MG63 (cell line): ENCODE measurements at regions not wholly inside any gene's neighbourhood (a gene's known extent, or its start where the extent isn't known, plus 50 kb on each side); places are given as distances from the start of the nearest gene placed in this dataset.
A peak's percentile ranks its signal among the peaks of the same experiment; 100 is the strongest.

Experiments used
- DNase-seq: peaks from one replicate; pipeline ENCODE4 v3.0.0-alpha.2; 2020
- H3K27me3 ChIP-seq: fragments of 250-450 bp; sonication (Bioruptor Pico); 2 replicates; pipeline ENCODE4 v1.5.1; 2020; ENCODE audit warnings: mild to moderate bottlenecking, moderate library complexity
- H3K36me3 ChIP-seq: fragments of 250-450 bp; sonication (Bioruptor Pico); 2 replicates; pipeline ENCODE4 v1.5.1; 2020; ENCODE audit warnings: mild to moderate bottlenecking, moderate library complexity
- H3K4me3 ChIP-seq: fragments of 250-450 bp; sonication (Bioruptor Pico); 2 replicates; pipeline ENCODE4 v1.5.1; 2020; ENCODE audit warnings: mild to moderate bottlenecking, moderate library complexity
- H3K9me3 ChIP-seq: fragments of 250-450 bp; sonication (Bioruptor Pico); 2 replicates; pipeline ENCODE4 v1.5.1; 2020; ENCODE audit warnings: mild to moderate bottlenecking, moderate library complexity

DNA sequence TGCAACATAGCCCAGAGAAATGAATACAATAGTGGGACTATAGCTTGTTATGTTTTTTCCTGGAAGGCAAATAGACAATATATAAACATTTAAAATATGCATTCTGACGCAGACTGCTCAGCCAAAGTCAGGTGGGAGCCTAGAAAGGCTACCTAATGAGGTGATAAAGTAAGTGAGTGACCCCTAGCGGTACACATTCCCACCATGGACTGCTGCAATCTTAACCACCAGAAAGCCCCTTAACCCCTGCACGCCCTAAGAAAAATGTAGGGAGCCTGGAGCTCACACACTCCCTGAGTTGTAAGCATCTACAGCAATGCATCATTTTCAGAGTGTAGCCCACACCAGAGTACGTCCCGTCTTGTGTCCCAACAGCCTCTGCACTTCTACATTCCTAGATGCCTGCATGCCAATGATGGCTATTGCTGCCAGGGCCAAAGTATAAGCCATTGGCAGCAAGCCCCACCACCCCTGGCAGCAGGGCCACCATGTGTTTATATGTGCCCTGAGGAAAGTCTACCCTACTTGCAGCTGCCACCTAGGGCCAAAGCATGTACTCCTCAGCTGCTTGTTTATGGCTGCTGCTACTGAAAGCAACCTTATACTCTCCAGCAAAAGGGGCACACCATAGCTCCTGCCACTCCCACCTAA, 127.6 kb downstream of the KIF2B start:
- Histone ChIP-seq H3K36me3 (no peaks in the 10 kb centered on the region), H3K9me3 (peaks cover 2% of the 10 kb centered on the region; the same call in 1 of the 2 replicates), H3K27me3 (no peaks in the 10 kb centered on the region), H3K4me3 (no peak overlapping the region)
- DNase-seq: no peak

DNA sequence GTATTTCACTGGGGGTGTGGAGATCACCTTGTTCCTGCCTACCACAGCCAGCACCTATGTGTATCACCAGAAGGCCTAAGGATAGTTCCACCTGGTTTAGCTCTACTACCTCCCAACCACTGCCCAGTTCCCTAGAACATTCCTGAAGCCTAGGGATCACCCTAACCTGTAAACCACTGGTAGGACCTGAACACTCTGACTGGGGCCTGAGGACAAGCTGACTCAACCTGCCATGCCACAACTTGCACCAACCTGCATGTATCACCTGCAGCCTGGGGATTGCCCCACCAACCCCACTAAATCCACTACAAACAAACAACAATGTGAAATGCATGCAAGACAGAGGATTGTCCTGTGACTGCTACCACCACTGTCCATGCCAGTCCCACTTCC, 128.1 kb downstream of the KIF2B start:
- peaks cover 3% of the 10 kb centered on the region; the same call in 1 of the 2 replicates for H3K9me3 ChIP-seq
- no peaks in the 10 kb centered on the region for H3K36me3 ChIP-seq
- DNase-seq: no peak
- no peaks in the 10 kb centered on the region for H3K27me3 ChIP-seq
- H3K4me3 ChIP-seq: no peak overlapping the region

DNA sequence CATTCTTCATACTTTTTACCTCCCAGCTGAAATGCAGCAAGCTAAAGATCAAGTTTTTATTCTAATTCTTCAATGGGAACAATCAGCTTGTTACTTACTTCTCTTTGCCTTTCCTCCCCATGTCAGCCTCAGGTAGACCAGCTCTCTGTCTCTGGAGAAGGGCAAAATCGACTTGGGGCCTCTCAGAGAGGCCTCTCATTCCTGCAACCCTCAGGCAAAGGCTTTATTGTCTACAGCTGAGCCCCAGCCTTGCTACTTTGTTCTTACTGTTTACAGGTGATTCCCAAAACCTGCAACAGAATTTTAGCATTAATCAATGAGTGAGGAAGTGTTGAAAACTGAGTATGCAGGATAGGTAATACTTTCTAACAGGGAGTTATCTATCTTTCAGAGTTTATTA, 148.6 kb downstream of the KIF2B start:
- H3K36me3 ChIP-seq: no peaks in the 10 kb centered on the region
- DNase-seq: no peak
- 0 out of 2 replicates have a peak, but pooled peaks cover 3% of the 10 kb centered on the region for H3K27me3 ChIP-seq
- no peak overlapping the region for H3K4me3 ChIP-seq
- H3K9me3 ChIP-seq: no peaks in the 10 kb centered on the region

DNA sequence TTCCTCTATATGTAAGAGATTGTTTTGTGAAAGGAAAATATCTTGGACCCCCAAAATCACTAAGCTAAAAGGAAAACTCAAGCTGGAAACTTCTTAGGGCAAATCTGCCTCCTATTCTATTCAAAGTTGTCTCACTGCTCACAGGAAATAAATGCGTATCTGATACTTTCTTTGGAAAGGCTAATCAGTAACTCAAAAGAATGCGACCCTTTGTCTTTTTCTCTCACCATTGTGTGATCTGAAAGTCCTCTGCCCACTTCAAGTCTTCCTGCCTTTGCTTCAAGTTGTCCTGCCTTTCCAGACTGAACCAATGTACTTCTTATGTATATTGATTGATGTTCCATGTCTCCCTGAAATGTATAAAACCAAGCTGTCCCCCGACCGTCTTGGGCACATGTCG, 157.3 kb downstream of the KIF2B start:
- H3K9me3 ChIP-seq: no peaks in the 10 kb centered on the region
- no peaks in the 10 kb centered on the region for H3K27me3 ChIP-seq
- DNase-seq: no peak
- H3K4me3 ChIP-seq: no peak overlapping the region
- no peaks in the 10 kb centered on the region for H3K36me3 ChIP-seq

DNA sequence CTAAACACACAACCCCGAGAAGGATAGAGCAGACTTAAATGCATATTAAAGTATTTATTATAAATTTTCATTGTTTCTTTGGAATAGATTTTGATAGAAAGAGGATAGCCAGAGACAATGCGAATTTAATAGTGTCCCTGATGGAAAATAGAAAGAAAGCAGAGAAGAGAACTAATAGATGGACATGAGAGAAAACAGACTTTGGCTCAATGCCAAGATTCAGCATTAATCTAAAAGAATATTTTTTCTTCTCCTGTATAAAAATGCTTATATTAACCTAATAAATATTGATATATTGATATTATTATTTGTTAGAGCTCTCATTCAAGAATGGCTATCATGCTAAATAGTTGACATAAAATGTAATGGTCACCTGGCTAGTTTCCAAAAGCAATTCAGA, 173.4 kb downstream of the KIF2B start:
- Histone ChIP-seq H3K9me3 (no peaks in the 10 kb centered on the region), H3K27me3 (no peaks in the 10 kb centered on the region), H3K4me3 (no peak overlapping the region), H3K36me3 (no peaks in the 10 kb centered on the region)
- no peak for DNase-seq

DNA sequence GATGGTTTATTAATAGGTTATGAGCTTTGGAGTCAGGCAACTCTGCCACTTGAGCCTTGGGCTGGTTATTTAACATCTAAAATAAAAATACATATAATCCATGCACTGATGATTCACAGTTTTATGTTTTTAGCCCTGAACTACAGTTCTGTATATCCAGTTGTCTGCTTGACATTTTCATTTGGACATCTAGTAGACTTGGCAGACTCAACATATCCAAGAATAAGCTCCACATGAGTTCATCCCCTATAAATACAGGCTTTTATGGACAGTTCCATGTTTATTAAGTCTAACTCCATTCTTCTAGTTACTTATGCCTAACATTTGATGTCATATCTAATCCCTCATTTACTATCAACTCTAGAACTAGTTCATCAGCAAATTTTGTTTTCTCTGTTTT, 174.2 kb downstream of the KIF2B start:
- Histone ChIP-seq H3K36me3 (no peaks in the 10 kb centered on the region), H3K4me3 (no peak overlapping the region), H3K27me3 (no peaks in the 10 kb centered on the region), H3K9me3 (no peaks in the 10 kb centered on the region)
- DNase-seq: no peak

DNA sequence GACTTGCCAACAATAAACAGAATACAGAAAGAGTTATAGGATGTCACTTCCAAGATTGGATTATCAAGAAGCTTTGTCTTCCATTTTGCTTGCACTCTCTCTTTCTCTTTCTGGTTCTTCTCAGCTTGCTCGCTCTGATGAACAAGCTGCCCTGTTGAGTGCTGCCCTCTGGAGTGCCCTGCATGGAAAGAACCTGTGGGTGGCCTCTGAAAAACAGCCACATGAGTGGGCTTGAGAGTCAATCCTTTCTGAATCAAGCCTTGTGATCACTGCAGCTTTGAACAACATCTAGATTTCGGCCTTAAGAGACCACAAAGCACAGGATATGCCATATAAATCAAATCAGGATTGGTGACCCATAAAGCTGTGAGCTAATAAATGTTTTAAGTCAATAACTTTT, 185.1 kb downstream of the KIF2B start:
- Histone ChIP-seq H3K36me3 (no peaks in the 10 kb centered on the region), H3K9me3 (no peaks in the 10 kb centered on the region), H3K27me3 (no peaks in the 10 kb centered on the region), H3K4me3 (no peak overlapping the region)
- DNase-seq: no peak

DNA sequence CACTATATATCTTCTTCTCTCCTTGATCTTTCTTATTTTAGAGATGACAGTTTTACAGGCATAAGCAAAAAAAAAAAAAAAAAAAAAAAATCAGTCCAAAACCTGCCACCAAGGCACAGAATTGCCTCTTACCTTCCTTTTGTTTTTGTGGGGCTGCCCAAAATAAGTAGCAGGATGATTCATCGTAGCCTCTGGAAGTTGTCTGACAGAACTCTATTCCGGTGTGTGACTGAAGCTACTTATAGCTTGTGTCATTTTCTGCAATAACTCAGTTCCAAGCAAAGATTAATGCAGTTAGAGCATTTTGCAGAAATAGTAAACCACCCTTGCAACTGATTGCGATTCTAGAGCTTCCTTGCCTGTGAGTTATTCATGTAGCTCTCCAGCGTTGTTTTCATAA, 186.8 kb downstream of the KIF2B start:
- H3K27me3 ChIP-seq: no peaks in the 10 kb centered on the region
- no peaks in the 10 kb centered on the region for H3K9me3 ChIP-seq
- no peak for DNase-seq

DNA sequence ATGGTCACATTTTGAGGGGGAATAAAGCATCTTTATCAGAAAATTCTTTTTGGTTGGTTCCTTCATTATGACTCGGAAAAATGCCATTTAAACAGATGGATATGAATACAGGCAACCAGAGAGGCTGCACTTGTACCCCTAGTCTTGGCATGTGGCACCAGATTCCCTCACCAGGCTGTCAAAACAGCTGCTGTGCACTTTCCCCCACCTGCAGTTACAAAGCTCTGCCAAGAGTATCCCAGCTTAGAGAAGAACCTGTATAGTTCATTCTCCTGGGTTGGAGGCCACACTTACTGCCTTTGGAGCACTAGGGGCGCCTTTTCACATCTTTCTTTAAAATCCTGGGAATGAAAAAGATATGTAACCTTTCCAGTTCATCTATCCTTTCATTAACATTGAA, 190.3 kb downstream of the KIF2B start:
- H3K27me3 ChIP-seq: no peaks in the 10 kb centered on the region
- H3K4me3 ChIP-seq: no peak overlapping the region
- no peaks in the 10 kb centered on the region for H3K36me3 ChIP-seq
- no peaks in the 10 kb centered on the region for H3K9me3 ChIP-seq
- no peak for DNase-seq

More for the DNA sequence above, 186.8 kb downstream of the KIF2B start:
- Histone ChIP-seq H3K4me3 (no peak overlapping the region), H3K36me3 (no peaks in the 10 kb centered on the region)

DNA sequence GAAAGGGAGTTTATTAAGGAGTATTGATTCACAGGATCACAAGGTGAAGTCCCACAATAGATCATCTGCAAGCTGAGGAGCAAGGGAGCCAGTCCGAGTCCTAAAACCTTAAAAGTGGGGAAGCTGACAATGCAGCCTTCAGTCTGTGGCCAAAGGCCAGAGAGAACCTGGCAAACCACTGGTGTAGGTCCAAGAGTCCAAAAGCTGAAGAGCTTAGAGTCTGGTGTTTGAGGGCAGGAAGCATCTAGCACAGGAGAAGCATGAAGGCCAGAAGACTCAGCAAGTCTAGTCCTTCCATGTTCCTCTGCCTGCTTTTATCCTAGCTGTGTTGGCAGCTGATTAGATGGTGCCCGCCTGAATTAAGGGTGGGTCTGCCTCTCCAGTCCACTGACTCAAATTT, 193.0 kb downstream of the KIF2B start:
- Histone ChIP-seq H3K4me3 (no peak overlapping the region), H3K27me3 (no peaks in the 10 kb centered on the region), H3K36me3 (no peaks in the 10 kb centered on the region), H3K9me3 (no peaks in the 10 kb centered on the region)
- no peak for DNase-seq

DNA sequence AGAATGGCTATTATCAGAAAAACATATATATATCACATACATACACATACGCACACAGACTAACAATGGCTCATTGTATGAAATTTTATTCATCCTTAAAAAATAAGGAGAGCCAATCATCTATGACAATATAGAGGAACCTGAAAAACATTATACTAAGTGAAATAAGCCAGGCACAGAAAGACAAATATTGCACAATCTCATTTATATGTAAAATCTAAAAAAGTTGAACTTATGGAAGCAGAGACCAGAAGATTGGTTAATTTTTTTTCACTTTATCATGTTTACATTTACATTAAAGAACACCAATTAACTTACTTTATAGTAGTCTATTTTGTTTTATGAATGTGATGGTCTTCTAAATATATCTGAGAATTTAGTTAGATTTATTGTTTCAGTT, 198.7 kb downstream of the KIF2B start:
- Histone ChIP-seq H3K36me3 (no peaks in the 10 kb centered on the region), H3K9me3 (no peaks in the 10 kb centered on the region), H3K4me3 (no peak overlapping the region), H3K27me3 (no peaks in the 10 kb centered on the region)
- DNase-seq: no peak

DNA sequence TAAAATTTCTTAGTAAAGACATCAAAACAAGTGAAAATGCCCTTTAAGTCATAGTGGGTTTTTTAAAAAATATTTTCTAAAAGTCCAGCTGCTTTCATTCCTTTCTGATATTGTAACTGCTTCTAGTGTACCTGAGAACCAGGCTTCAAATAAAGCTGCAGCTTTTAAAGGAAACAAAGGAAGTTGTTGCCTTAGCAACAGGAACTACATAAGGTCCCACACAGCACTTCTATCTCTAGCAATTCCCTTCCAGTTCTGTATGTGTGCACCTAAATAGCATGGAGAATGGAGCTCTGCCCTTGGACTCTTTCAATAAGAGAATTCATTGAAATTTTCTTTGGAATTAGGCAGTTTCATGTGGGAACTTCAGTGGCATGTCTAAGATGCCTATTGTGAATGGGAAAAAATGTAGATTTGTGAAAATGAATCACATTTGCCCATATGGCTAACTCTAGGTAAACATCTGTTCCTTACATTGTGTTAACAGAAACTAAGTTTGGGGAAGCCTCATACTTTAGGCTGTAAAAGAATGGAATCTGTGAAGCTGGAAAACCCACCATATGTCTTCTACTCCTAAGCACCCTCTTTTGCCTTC, 206.4 kb downstream of the KIF2B start:
- H3K4me3 ChIP-seq: no peak overlapping the region
- no peaks in the 10 kb centered on the region for H3K9me3 ChIP-seq
- H3K36me3 ChIP-seq: no peaks in the 10 kb centered on the region
- H3K27me3 ChIP-seq: peaks cover 3% of the 10 kb centered on the region; the same call in 1 of the 2 replicates
- DNase-seq: no peak

DNA sequence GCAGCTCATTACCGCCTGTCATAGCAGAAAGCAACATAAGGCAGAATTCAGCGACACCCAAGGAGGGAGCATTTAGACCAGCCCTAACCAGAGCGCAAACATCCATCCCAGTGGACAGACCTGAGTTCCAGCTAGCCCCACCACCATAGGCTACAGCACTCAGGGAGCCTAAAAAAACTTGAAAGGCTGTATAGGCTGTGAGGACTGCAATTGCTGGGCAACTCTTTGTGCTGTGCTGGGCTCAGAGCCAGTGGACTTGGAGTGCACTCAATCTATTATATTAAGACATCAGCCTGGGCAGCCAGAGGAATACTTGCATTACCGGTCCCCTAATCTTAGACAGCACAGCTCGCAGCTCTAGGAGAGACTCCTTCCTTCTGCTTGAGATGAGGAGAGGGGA, 207.3 kb downstream of the KIF2B start:
- Histone ChIP-seq H3K9me3 (no peaks in the 10 kb centered on the region), H3K36me3 (no peaks in the 10 kb centered on the region), H3K27me3 (peaks cover 3% of the 10 kb centered on the region), H3K4me3 (no peak overlapping the region)
- no peak for DNase-seq

DNA sequence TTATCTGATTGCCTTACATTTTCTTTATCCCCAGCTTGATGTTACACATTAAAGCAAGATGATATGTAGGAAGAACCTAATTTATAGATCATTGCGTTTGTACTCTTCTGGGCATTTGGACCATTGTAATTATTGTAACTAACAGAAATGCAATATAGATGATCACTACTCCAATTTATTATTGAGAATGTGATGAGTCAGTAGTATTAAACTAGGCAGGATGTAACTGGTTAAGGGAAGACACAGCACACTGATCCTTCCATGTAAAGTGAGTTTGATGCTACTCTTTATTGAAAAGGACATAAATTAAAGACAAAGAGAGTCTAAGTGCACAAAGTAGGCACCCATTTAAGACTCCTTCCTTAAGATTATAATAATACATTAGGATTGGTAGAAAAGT, 223.8 kb downstream of the KIF2B start:
- H3K9me3 ChIP-seq: no peaks in the 10 kb centered on the region
- H3K36me3 ChIP-seq: no peaks in the 10 kb centered on the region
- no peak for DNase-seq
- H3K4me3 ChIP-seq: no peak overlapping the region
- H3K27me3 ChIP-seq: no peaks in the 10 kb centered on the region

DNA sequence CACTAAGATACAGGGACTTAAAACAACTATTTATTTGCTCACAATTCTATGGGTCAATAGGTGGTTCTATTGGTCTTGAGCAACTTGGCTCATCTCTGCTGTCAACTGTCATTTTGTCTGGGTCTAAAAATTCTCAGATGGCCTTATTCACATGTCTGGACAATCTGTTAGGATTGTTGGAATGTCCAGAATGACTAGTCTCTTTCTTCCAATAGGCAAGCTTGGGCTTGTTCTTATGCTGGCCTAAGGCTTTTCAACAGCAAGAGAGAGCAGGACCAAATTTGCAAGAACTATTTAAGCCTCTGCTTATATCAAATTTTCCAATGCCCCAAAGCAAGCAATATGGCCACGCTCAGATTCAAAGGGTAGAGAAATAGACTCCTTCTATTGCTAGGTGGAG, 240.9 kb downstream of the KIF2B start:
- no peaks in the 10 kb centered on the region for H3K36me3 ChIP-seq
- peaks cover 4% of the 10 kb centered on the region; the same call in 1 of the 2 replicates for H3K27me3 ChIP-seq
- H3K4me3 ChIP-seq: no peak overlapping the region
- DNase-seq: no peak
- H3K9me3 ChIP-seq: no peaks in the 10 kb centered on the region

DNA sequence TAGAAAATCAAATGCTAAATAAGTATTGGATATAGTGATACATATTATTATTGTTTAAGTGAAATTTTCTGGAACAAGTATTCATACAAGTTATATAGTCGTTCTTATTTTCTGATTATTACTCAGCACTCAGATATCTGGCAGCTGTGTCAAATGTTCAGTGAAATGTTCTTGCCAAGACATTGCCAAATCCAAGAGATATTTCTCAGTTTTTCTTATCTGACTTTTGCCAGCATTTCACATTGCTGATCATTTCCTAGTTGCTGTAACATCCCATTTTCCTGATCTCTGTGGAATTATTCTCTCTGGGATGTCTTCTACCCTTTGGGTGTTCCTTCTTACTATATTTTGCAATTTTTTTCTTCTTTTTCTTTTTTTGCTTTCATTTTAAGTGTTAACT, 262.3 kb downstream of the KIF2B start:
- Histone ChIP-seq H3K4me3 (no peak overlapping the region), H3K36me3 (no peaks in the 10 kb centered on the region), H3K9me3 (no peaks in the 10 kb centered on the region), H3K27me3 (no peaks in the 10 kb centered on the region)
- no peak for DNase-seq

DNA sequence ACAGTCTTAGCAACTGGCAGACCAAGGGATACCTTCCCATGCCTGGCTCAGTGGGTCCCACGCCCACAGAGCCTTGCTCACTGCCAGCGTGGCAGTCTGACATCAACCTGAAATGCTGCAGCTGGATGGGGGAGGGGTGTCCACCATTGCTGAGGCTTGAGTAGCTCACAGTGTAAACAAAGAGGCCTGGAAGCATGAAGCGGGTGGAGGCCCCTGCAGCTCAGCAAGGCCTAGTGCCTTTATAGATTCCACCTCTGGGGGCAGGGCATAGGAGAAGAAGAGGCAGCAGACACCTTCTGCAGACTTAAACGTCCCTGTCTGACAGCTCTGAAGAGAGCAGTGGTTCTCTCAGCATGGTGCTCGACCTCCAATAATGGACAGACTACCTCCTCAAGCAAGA, 263.2 kb downstream of the KIF2B start:
- no peaks in the 10 kb centered on the region for H3K9me3 ChIP-seq
- H3K36me3 ChIP-seq: no peaks in the 10 kb centered on the region
- peak; percentile 13 for DNase-seq
- no peaks in the 10 kb centered on the region for H3K27me3 ChIP-seq
- H3K4me3 ChIP-seq: no peak overlapping the region

DNA sequence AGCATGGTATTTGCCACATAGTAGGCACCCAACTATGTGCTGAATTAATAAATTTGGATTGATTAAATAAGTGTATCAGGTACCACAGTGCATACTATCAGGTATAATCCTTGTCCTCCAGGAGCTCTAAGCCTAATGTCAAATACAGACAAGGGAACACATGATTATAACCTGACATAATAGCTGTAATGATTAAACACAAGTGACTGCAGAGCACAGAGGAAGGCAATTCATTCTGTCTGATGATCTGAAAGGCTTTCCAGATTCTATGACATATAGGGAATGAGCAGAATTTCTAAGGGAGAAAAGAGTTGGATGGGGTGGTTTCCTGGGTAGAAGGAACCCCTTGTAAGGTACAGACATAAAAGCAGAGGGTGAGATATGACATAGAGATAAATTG, 273.5 kb downstream of the KIF2B start:
- no peak overlapping the region for H3K4me3 ChIP-seq
- no peaks in the 10 kb centered on the region for H3K27me3 ChIP-seq
- H3K9me3 ChIP-seq: no peaks in the 10 kb centered on the region
- no peak for DNase-seq
- no peaks in the 10 kb centered on the region for H3K36me3 ChIP-seq
